Endodermal cell (in vitro differentiated cells): ENCODE measurements at regions not wholly inside any gene's neighbourhood (a gene's known extent, or its start where the extent isn't known, plus 50 kb on each side); places are given as distances from the start of the nearest gene placed in this dataset.

Source experiments
- DNase-seq: peaks from one replicate; pipeline ENCODE4 v3.0.0-alpha.2; 2017
- H3K27ac ChIP-seq: 2 replicates; pipeline ENCODE4 v1.5.1; 2013; ENCODE audit warnings: mild to moderate bottlenecking, low read depth, low read length, moderate library complexity
- H3K27me3 ChIP-seq: 2 replicates; pipeline ENCODE4 v1.6.1; 2013; ENCODE audit warnings: mild to moderate bottlenecking, low read length, moderate library complexity; ENCODE audit not compliant: insufficient read depth, control insufficient read depth, poor library complexity, severe bottlenecking
- H3K36me3 ChIP-seq: 2 replicates; pipeline ENCODE4 v1.7.0; 2013; ENCODE audit warnings: mild to moderate bottlenecking, low read length, moderate library complexity; ENCODE audit not compliant: control insufficient read depth, insufficient read depth
- H3K4me1 ChIP-seq: one replicate; pipeline ENCODE4 v1.7.0; 2013; ENCODE audit warnings: low read length; ENCODE audit not compliant: control insufficient read depth, insufficient read depth
- H3K4me3 ChIP-seq: 2 replicates; pipeline ENCODE4 v1.5.1; 2013; ENCODE audit warnings: mild to moderate bottlenecking, low read length, moderate library complexity
- H3K9ac ChIP-seq: 2 replicates; pipeline ENCODE4 v1.6.1; 2013; ENCODE audit warnings: mild to moderate bottlenecking, low read length, moderate library complexity; ENCODE audit not compliant: poor library complexity, severe bottlenecking; ENCODE audit errors: extremely low read depth
- H3K9me3 ChIP-seq: 2 replicates; pipeline ENCODE4 v1.6.1; 2013; ENCODE audit warnings: mild to moderate bottlenecking, low read length, moderate library complexity; ENCODE audit not compliant: control insufficient read depth
- H3K27ac Mint-ChIP-seq: 2 replicates; pipeline ENCODE4 v1.8.0; 2020; ENCODE audit warnings: mixed read lengths
- H3K27me3 Mint-ChIP-seq: 2 replicates; pipeline ENCODE4 v1.8.0; 2021; ENCODE audit warnings: mild to moderate bottlenecking, mixed read lengths; ENCODE audit not compliant: insufficient read depth
- H3K36me3 Mint-ChIP-seq: 2 replicates; pipeline ENCODE4 v1.8.0; 2020; ENCODE audit warnings: low read depth, mixed read lengths
- H3K4me1 Mint-ChIP-seq: 2 replicates; pipeline ENCODE4 v1.8.0; 2020; ENCODE audit warnings: mixed read lengths
- H3K4me3 Mint-ChIP-seq: 2 replicates; pipeline ENCODE4 v1.8.0; 2020; ENCODE audit warnings: mild to moderate bottlenecking, moderate library complexity, mixed read lengths
- H3K9me3 Mint-ChIP-seq: 2 replicates; pipeline ENCODE4 v1.8.0; 2020; ENCODE audit warnings: mild to moderate bottlenecking, mixed read lengths
- CTCF ChIP-seq: fragments of 200-600 bp; sonication (generic); conservative IDR thresholded peaks from 2 replicates; pipeline ENCODE4 v1.5.0; 2021; ENCODE audit warnings: antibody characterized with exemption, mild to moderate bottlenecking
- WGBS, 2 experiments: methylation state at CpG; one replicate each; pipeline versions ENCODE4 v1.1.5 to v1.1.7; 2013; ENCODE audit warnings: missing lambda C conversion rate in 2 of 2, mixed read lengths in 1 of 2; ENCODE audit not compliant: insufficient coverage in 1 of 2, insufficient read length in 1 of 2; 5-methylcytosine and 5-hydroxymethylcytosine counted together

- no peak overlapping the region for H3K27ac Mint-ChIP-seq
- TF ChIP-seq CTCF = no peak
- H3K9me3 ChIP-seq = peaks cover 41% of the 10 kb centered on the region
- H3K4me3 Mint-ChIP-seq = no peak overlapping the region
- DNase-seq = no peak
- H3K27me3 ChIP-seq = peaks cover 24% of the 10 kb centered on the region
- H3K4me3 ChIP-seq = no peak overlapping the region
- WGBS, 2 experiments = 90 to 98% methylated on average over 1 of the region's 1 CpG
- H3K4me1 Mint-ChIP-seq = no peaks in the 10 kb centered on the region
- H3K36me3 ChIP-seq = no peaks in the 10 kb centered on the region
- no peaks in the 10 kb centered on the region for H3K4me1 ChIP-seq
- H3K36me3 Mint-ChIP-seq = no peaks in the 10 kb centered on the region
- peaks cover 31% of the 10 kb centered on the region for H3K27me3 Mint-ChIP-seq
- H3K9me3 Mint-ChIP-seq = peaks cover 23% of the 10 kb centered on the region
- H3K27ac ChIP-seq = no peak overlapping the region
- H3K9ac ChIP-seq = no peak overlapping the region
Measured at GRCh38 chr10:108471420-108471819, 1306.9 kb upstream of the SORCS1 start.

- Mint-ChIP-seq H3K27ac (no peak overlapping the region), H3K9me3 (peaks cover 23% of the 10 kb centered on the region), H3K27me3 (peaks cover 40% of the 10 kb centered on the region), H3K36me3 (no peaks in the 10 kb centered on the region), H3K4me3 (no peak overlapping the region), H3K4me1 (no peaks in the 10 kb centered on the region)
- peaks cover 41% of the 10 kb centered on the region for H3K9me3 ChIP-seq
- no peak overlapping the region for H3K4me3 ChIP-seq
- no peaks in the 10 kb centered on the region for H3K36me3 ChIP-seq
- TF ChIP-seq CTCF = no peak
- no peak overlapping the region for H3K9ac ChIP-seq
- DNase-seq = no peak
- H3K27me3 ChIP-seq = peaks cover 39% of the 10 kb centered on the region
- no peak overlapping the region for H3K27ac ChIP-seq
- 56 to 61% methylated on average over 3 of the region's 3 CpGs for WGBS, 2 experiments
- H3K4me1 ChIP-seq = no peaks in the 10 kb centered on the region
Measured at GRCh38 chr10:108469940-108470339, 1305.4 kb upstream of the SORCS1 start.

- H3K27ac Mint-ChIP-seq = no peak overlapping the region
- H3K27me3 ChIP-seq = peaks cover 44% of the 10 kb centered on the region
- WGBS, 2 experiments = 9 to 33% methylated on average over 26 to 62 of the region's 62 CpGs
- no peaks in the 10 kb centered on the region for H3K36me3 ChIP-seq
- H3K27me3 Mint-ChIP-seq = peaks cover 51% of the 10 kb centered on the region
- H3K9me3 Mint-ChIP-seq = peaks cover 12% of the 10 kb centered on the region
- TF ChIP-seq CTCF = no peak
- H3K4me1 ChIP-seq = no peaks in the 10 kb centered on the region
- H3K36me3 Mint-ChIP-seq = no peaks in the 10 kb centered on the region
- H3K9ac ChIP-seq = no peak overlapping the region
- H3K4me3 ChIP-seq = peak overlapping the region; percentile 56
- DNase-seq = peak; percentile 83
- peaks cover 17% of the 10 kb centered on the region for H3K9me3 ChIP-seq
- no peak overlapping the region for H3K27ac ChIP-seq
- peak overlapping the region; percentile 61 for H3K4me3 Mint-ChIP-seq
- H3K4me1 Mint-ChIP-seq = no peaks in the 10 kb centered on the region
Measured at GRCh38 chr10:108465871-108466641, 1301.5 kb upstream of the SORCS1 start.
